GM12878 (cell line): ENCODE measurements at regions not wholly inside any gene's neighbourhood (a gene's known extent, or its start where the extent isn't known, plus 50 kb on each side); places are given as distances from the start of the nearest gene placed in this dataset.
"Not testable (repeated sequence)": the region's sequence is repeated elsewhere in the genome, so short reads cannot be mapped to it uniquely, and the experiment has no call there.

Source experiments
- FOXM1 ChIP-seq: IDR thresholded peaks from 2 replicates; pipeline ENCODE4 v1.6.1; 2012; ENCODE audit warnings: low read depth, mild to moderate bottlenecking, inconsistent platforms, low read length, moderate library complexity
- RFX5 ChIP-seq: IDR thresholded peaks from 2 replicates; pipeline ENCODE4 v1.6.1; 2011; ENCODE audit warnings: low read depth, low read length, improper control_type of control experiment
- SMC3 ChIP-seq: IDR thresholded peaks from 2 replicates; pipeline ENCODE4 v1.6.1; 2011; ENCODE audit warnings: low read length, improper control_type of control experiment, borderline replicate concordance
- TCF12 ChIP-seq: IDR thresholded peaks from 2 replicates; pipeline ENCODE4 v1.6.1; 2011; ENCODE audit warnings: low read depth, mild to moderate bottlenecking, low read length
- TF ChIP-seq, protein P1 (sequence below): IDR thresholded peaks from 2 replicates; pipeline ENCODE4 v1.6.1; 2011; ENCODE audit warnings: low read depth, mild to moderate bottlenecking, low read length, moderate library complexity, borderline replicate concordance; ENCODE audit errors: extremely low read depth
- TF ChIP-seq, protein P2 (sequence below), 3 experiments: IDR thresholded peaks in 2 of 3; conservative IDR thresholded peaks in 1 of 3; 2 replicates each; pipeline ENCODE4 v1.5.1; 2011; ENCODE audit warnings: low read depth in 3 of 3, low read length in 3 of 3, mild to moderate bottlenecking in 3 of 3, control low read depth in 2 of 3, moderate library complexity in 2 of 3, inconsistent platforms in 1 of 3, mixed read lengths in 1 of 3; ENCODE audit not compliant: control insufficient read depth in 2 of 3, insufficient read depth in 1 of 3; ENCODE audit errors: extremely low read depth in 1 of 3
- TF ChIP-seq, protein P3 (sequence below): IDR thresholded peaks from 2 replicates; pipeline ENCODE4 v1.6.1; 2012; ENCODE audit warnings: low read depth, low read length, improper control_type of control experiment

DNA sequence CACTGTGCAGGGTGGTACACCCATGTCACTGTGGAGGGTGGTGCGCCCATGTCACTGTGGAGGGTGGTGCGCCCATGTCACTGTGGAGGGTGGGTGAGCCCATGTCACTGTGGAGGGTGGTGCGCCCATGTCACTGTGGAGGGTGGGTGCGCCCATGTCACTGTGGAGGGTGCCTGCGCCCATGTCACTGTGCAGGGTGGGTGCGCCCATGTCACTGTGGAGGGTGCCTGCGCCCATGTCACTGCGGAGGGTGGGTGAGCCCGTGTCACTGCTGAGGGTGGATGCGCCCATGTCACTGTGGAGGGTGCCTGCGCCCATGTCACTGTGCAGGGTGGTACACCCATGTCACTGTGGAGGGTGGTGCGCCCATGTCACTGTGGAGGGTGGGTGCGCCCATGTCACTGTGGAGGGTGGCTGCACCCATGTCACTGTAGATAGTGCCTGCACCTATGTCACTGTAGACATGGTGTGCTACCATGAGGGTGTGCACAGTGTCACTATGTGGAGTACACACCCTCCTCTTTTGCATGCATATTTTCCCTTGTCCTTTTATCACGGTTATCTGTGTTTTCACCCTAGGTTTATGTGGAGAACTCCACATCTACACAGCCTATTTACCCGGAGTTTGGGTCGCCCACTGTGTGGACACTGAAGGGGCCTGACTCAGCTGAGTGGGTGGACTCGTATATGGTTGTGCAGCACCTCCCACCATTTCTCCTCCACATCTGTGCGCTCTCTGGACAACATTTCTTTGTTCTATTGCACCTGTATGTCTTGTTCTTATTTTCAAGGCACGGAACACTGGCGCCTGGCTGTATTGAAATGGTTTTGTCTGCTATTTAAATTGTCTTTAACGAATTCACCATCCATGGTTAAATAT lies 222.4 kb downstream of the ERMARD start:
- TF ChIP-seq, protein P1, sequence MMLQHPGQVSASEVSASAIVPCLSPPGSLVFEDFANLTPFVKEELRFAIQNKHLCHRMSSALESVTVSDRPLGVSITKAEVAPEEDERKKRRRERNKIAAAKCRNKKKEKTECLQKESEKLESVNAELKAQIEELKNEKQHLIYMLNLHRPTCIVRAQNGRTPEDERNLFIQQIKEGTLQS, result not testable (repeated sequence)
- TF ChIP-seq, protein P2, sequence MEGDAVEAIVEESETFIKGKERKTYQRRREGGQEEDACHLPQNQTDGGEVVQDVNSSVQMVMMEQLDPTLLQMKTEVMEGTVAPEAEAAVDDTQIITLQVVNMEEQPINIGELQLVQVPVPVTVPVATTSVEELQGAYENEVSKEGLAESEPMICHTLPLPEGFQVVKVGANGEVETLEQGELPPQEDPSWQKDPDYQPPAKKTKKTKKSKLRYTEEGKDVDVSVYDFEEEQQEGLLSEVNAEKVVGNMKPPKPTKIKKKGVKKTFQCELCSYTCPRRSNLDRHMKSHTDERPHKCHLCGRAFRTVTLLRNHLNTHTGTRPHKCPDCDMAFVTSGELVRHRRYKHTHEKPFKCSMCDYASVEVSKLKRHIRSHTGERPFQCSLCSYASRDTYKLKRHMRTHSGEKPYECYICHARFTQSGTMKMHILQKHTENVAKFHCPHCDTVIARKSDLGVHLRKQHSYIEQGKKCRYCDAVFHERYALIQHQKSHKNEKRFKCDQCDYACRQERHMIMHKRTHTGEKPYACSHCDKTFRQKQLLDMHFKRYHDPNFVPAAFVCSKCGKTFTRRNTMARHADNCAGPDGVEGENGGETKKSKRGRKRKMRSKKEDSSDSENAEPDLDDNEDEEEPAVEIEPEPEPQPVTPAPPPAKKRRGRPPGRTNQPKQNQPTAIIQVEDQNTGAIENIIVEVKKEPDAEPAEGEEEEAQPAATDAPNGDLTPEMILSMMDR (IDR thresholded peaks at IDR 0.05 in 2 of 3, conservative IDR thresholded peaks at IDR 0.05 in 1 of 3; ENCODE audit: control insufficient read depth in 2 of 3, extremely low read depth in 1 of 3, insufficient read depth in 1 of 3, low read depth in 3 of 3, low read length in 3 of 3), result not testable (repeated sequence)
- not testable (repeated sequence) for TF ChIP-seq SMC3, RFX5, FOXM1, TCF12
- TF ChIP-seq, protein P3, sequence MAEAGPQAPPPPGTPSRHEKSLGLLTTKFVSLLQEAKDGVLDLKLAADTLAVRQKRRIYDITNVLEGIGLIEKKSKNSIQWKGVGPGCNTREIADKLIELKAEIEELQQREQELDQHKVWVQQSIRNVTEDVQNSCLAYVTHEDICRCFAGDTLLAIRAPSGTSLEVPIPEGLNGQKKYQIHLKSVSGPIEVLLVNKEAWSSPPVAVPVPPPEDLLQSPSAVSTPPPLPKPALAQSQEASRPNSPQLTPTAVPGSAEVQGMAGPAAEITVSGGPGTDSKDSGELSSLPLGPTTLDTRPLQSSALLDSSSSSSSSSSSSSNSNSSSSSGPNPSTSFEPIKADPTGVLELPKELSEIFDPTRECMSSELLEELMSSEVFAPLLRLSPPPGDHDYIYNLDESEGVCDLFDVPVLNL, result not testable (repeated sequence)
